Fibroblast of gingiva (primary cell): ENCODE measurements at regions not wholly inside any gene's neighbourhood (a gene's known extent, or its start where the extent isn't known, plus 50 kb on each side); places are given as distances from the start of the nearest gene placed in this dataset.
"Not testable (repeated sequence)": the region's sequence is repeated elsewhere in the genome, so short reads cannot be mapped to it uniquely, and the experiment has no call there.

Experiments used
- DNase-seq: peaks from one replicate; pipeline ENCODE4 v3.0.0-alpha.2; 2011; ENCODE audit warnings: low read depth

- no peak for DNase-seq
These were observed 237.6 kb downstream of the TFCP2L1 start for GRCh38 chr2:121047383-121047782.

- DNase-seq: no peak
These were observed 235.9 kb downstream of the TFCP2L1 start for GRCh38 chr2:121049131-121049530.

- DNase-seq: no peak
These were observed 234.9 kb downstream of the TFCP2L1 start for GRCh38 chr2:121049950-121050585.

- DNase-seq: no peak
These were observed 233.7 kb downstream of the TFCP2L1 start for GRCh38 chr2:121051311-121051710.

- no peak for DNase-seq
These were observed 233.0 kb downstream of the TFCP2L1 start for GRCh38 chr2:121052023-121052422.

- no peak for DNase-seq
These were observed 232.5 kb downstream of the TFCP2L1 start for GRCh38 chr2:121052521-121052920.

GRCh38 chr2:121055088-121055487 lies 229.9 kb downstream of the TFCP2L1 start:
- no peak for DNase-seq

GRCh38 chr2:121055501-121055900 lies 229.5 kb downstream of the TFCP2L1 start:
- DNase-seq: no peak

GRCh38 chr2:121058852-121059558 lies 226.0 kb downstream of the TFCP2L1 start:
- no peak for DNase-seq

- DNase-seq: no peak
These were observed 225.1 kb downstream of the TFCP2L1 start for GRCh38 chr2:121059651-121060649.

- DNase-seq: no peak
These were observed 223.4 kb downstream of the TFCP2L1 start for GRCh38 chr2:121061633-121062032.

GRCh38 chr2:121063471-121063870 lies 221.5 kb downstream of the TFCP2L1 start:
- DNase-seq: no peak

GRCh38 chr2:121064186-121064585 lies 220.8 kb downstream of the TFCP2L1 start:
- DNase-seq: no peak

- DNase-seq: no peak
These were observed 219.8 kb downstream of the TFCP2L1 start for GRCh38 chr2:121065239-121065638.

- DNase-seq: no peak
These were observed 218.5 kb downstream of the TFCP2L1 start for GRCh38 chr2:121066526-121066925.

GRCh38 chr2:121068851-121069250 lies 216.2 kb downstream of the TFCP2L1 start:
- DNase-seq: no peak

GRCh38 chr2:121069434-121069969 lies 215.5 kb downstream of the TFCP2L1 start:
- no peak for DNase-seq

GRCh38 chr2:121070061-121070460 lies 214.9 kb downstream of the TFCP2L1 start:
- not testable (repeated sequence) for DNase-seq

GRCh38 chr2:121071034-121071504 lies 213.9 kb downstream of the TFCP2L1 start:
- no peak for DNase-seq

- DNase-seq: no peak
These were observed 212.2 kb downstream of the TFCP2L1 start for GRCh38 chr2:121072784-121073183.

- DNase-seq: no peak
These were observed 211.4 kb downstream of the TFCP2L1 start for GRCh38 chr2:121073320-121074210.
